WERI-Rb-1 (cell line): ENCODE measurements at regions not wholly inside any gene's neighbourhood (a gene's known extent, or its start where the extent isn't known, plus 50 kb on each side); places are given as distances from the start of the nearest gene placed in this dataset.

Experiments used
- DNase-seq: peaks from one replicate; pipeline ENCODE4 v3.0.0-alpha.2; 2020
- H3K27ac ChIP-seq: fragments of 250-450 bp; sonication (Bioruptor Pico); 2 replicates; pipeline ENCODE4 v1.5.1; 2020; ENCODE audit warnings: mild to moderate bottlenecking, moderate library complexity
- H3K27me3 ChIP-seq: fragments of 250-450 bp; sonication (Bioruptor Pico); 2 replicates; pipeline ENCODE4 v1.5.1; 2021; ENCODE audit warnings: mild to moderate bottlenecking, low read depth, moderate library complexity; ENCODE audit not compliant: insufficient read depth, severe bottlenecking
- H3K36me3 ChIP-seq: fragments of 250-450 bp; sonication (Bioruptor Pico); 2 replicates; pipeline ENCODE4 v1.5.1; 2020; ENCODE audit warnings: mild to moderate bottlenecking, moderate library complexity
- H3K4me3 ChIP-seq: 2 replicates; pipeline ENCODE4 v1.5.1; 2011; ENCODE audit warnings: low read depth, mild to moderate bottlenecking, control low read depth, low read length
- H3K9me3 ChIP-seq: fragments of 250-450 bp; sonication (Bioruptor Pico); 2 replicates; pipeline ENCODE4 v1.5.1; 2021; ENCODE audit warnings: mild to moderate bottlenecking, moderate library complexity; ENCODE audit not compliant: severe bottlenecking
- CTCF ChIP-seq: IDR thresholded peaks from 2 replicates; pipeline ENCODE4 v1.5.1; 2011; ENCODE audit warnings: low read depth, mild to moderate bottlenecking, control low read depth, inconsistent platforms, low read length

GRCh38 chr6:19181211-19181610 lies 656.0 kb upstream of the ID4 start:
- Histone ChIP-seq H3K9me3 (no peaks in the 10 kb centered on the region), H3K4me3 (no peak overlapping the region), H3K27me3 (no peaks in the 10 kb centered on the region), H3K36me3 (no peaks in the 10 kb centered on the region), H3K27ac (no peak overlapping the region)
- no peak for DNase-seq
- TF ChIP-seq CTCF, result no peak

GRCh38 chr6:19193624-19194023 lies 643.5 kb upstream of the ID4 start:
- TF ChIP-seq CTCF, result no peak
- Histone ChIP-seq H3K27ac (no peak overlapping the region), H3K27me3 (no peaks in the 10 kb centered on the region), H3K36me3 (no peaks in the 10 kb centered on the region), H3K4me3 (no peak overlapping the region), H3K9me3 (no peaks in the 10 kb centered on the region)
- DNase-seq, result no peak

GRCh38 chr6:19204445-19204844 lies 632.7 kb upstream of the ID4 start:
- Histone ChIP-seq H3K27ac (no peak overlapping the region), H3K4me3 (no peak overlapping the region), H3K27me3 (no peaks in the 10 kb centered on the region), H3K36me3 (no peaks in the 10 kb centered on the region), H3K9me3 (no peaks in the 10 kb centered on the region)
- DNase-seq, result no peak
- 0 out of 2 replicates have a peak, but pooled peaks have one; percentile 17 for TF ChIP-seq CTCF

- Histone ChIP-seq H3K36me3 (no peaks in the 10 kb centered on the region), H3K27ac (no peak overlapping the region), H3K4me3 (no peak overlapping the region), H3K9me3 (no peaks in the 10 kb centered on the region), H3K27me3 (no peaks in the 10 kb centered on the region)
- TF ChIP-seq CTCF, result no peak
- DNase-seq, result no peak
These were observed 632.1 kb upstream of the ID4 start for GRCh38 chr6:19205076-19205475.

GRCh38 chr6:19209202-19209601 lies 628.0 kb upstream of the ID4 start:
- H3K27me3 ChIP-seq, result no peaks in the 10 kb centered on the region
- H3K36me3 ChIP-seq, result no peaks in the 10 kb centered on the region
- no peak overlapping the region for H3K4me3 ChIP-seq
- H3K27ac ChIP-seq, result no peak overlapping the region
- no peak for DNase-seq
- H3K9me3 ChIP-seq, result no peaks in the 10 kb centered on the region
- TF ChIP-seq CTCF, result no peak

- peak; percentile 91 for DNase-seq
- H3K4me3 ChIP-seq, result no peak overlapping the region
- H3K27me3 ChIP-seq, result no peaks in the 10 kb centered on the region
- H3K9me3 ChIP-seq, result no peaks in the 10 kb centered on the region
- no peak overlapping the region for H3K27ac ChIP-seq
- TF ChIP-seq CTCF, result peak; percentile 85
- H3K36me3 ChIP-seq, result no peaks in the 10 kb centered on the region
These were observed 626.1 kb upstream of the ID4 start for GRCh38 chr6:19210849-19211590.
